ENCODE measurements at regions not wholly inside any gene's neighbourhood (a gene's known extent, or its start where the extent isn't known, plus 50 kb on each side); places are given as distances from the start of the nearest gene placed in this dataset.

GRCh38 chr20:46802722-46803121, 91.9 kb upstream of the EYA2 start:
- ChIA-PET CTCF (no interaction called here), POLR2A (no interaction called here)
- Mint-ChIP-seq H3K4me1 (ENCODE audit: low read depth) (no peaks in the 10 kb centered on the region), H3K9me3 (ENCODE audit: insufficient read depth) (no peaks in the 10 kb centered on the region), H3K4me3 (no peak overlapping the region), H3K27me3 (ENCODE audit: low read depth) (peaks cover 16% of the 10 kb centered on the region), H3K27ac (no peak overlapping the region), H3K36me3 (ENCODE audit: low read depth) (no peaks in the 10 kb centered on the region)
- DNase-seq (no peak), ATAC-seq (no peak)

- no peaks in the 10 kb centered on the region for H3K4me1 Mint-ChIP-seq (ENCODE audit: low read depth)
- no peak overlapping the region for H3K4me3 Mint-ChIP-seq
- H3K27ac Mint-ChIP-seq, result no peak overlapping the region
- H3K9me3 Mint-ChIP-seq (ENCODE audit: insufficient read depth), result no peaks in the 10 kb centered on the region
- POLR2A ChIA-PET, result interaction anchor here (0.6 kb wide), 1 partner anchor 24 kb away, joined by 3 read pairs; no protein-coding TSS in a partner anchor
- CTCF ChIA-PET, result no interaction called here
- DNase-seq, result no peak
- no peaks in the 10 kb centered on the region for H3K36me3 Mint-ChIP-seq (ENCODE audit: low read depth)
- ATAC-seq, result no peak
- peaks cover 16% of the 10 kb centered on the region for H3K27me3 Mint-ChIP-seq (ENCODE audit: low read depth)
Observed at GRCh38 chr20:46803123-46804020, 91.3 kb upstream of the EYA2 start.

GRCh38 chr20:46804126-46804525, 90.5 kb upstream of the EYA2 start:
- ChIA-PET CTCF (no interaction called here), POLR2A (no interaction called here)
- no peaks in the 10 kb centered on the region for H3K36me3 Mint-ChIP-seq (ENCODE audit: low read depth)
- DNase-seq (no peak), ATAC-seq (no peak)
- no peak overlapping the region for H3K27ac Mint-ChIP-seq
- no peaks in the 10 kb centered on the region for H3K4me1 Mint-ChIP-seq (ENCODE audit: low read depth)
- no peak overlapping the region for H3K4me3 Mint-ChIP-seq
- H3K27me3 Mint-ChIP-seq (ENCODE audit: low read depth), result peaks cover 16% of the 10 kb centered on the region
- no peaks in the 10 kb centered on the region for H3K9me3 Mint-ChIP-seq (ENCODE audit: insufficient read depth)

GRCh38 chr20:46805836-46806235, 88.8 kb upstream of the EYA2 start:
- CTCF ChIA-PET, result no interaction called here
- DNase-seq (no peak), ATAC-seq (no peak)
- POLR2A ChIA-PET, result no interaction called here
- no peaks in the 10 kb centered on the region for H3K36me3 Mint-ChIP-seq (ENCODE audit: low read depth)
- peaks cover 29% of the 10 kb centered on the region for H3K27me3 Mint-ChIP-seq (ENCODE audit: low read depth)
- H3K4me1 Mint-ChIP-seq (ENCODE audit: low read depth), result no peaks in the 10 kb centered on the region
- H3K27ac Mint-ChIP-seq, result no peak overlapping the region
- no peaks in the 10 kb centered on the region for H3K9me3 Mint-ChIP-seq (ENCODE audit: insufficient read depth)
- no peak overlapping the region for H3K4me3 Mint-ChIP-seq

- Mint-ChIP-seq H3K36me3 (ENCODE audit: low read depth) (no peaks in the 10 kb centered on the region), H3K4me1 (ENCODE audit: low read depth) (no peaks in the 10 kb centered on the region)
Observed at GRCh38 chr20:46807998-46808397, 86.6 kb upstream of the EYA2 start.

GRCh38 chr20:46808565-46808964, 86.1 kb upstream of the EYA2 start:
- ATAC-seq, result no peak
- ChIA-PET CTCF (no interaction called here), POLR2A (no interaction called here)
- no peaks in the 10 kb centered on the region for H3K9me3 Mint-ChIP-seq (ENCODE audit: insufficient read depth)
- H3K4me3 Mint-ChIP-seq, result no peak overlapping the region
- no peak for DNase-seq
- H3K27me3 Mint-ChIP-seq (ENCODE audit: low read depth), result peaks cover 33% of the 10 kb centered on the region
- no peaks in the 10 kb centered on the region for H3K36me3 Mint-ChIP-seq (ENCODE audit: low read depth)
- no peak overlapping the region for H3K27ac Mint-ChIP-seq
- H3K4me1 Mint-ChIP-seq (ENCODE audit: low read depth), result no peaks in the 10 kb centered on the region

More at GRCh38 chr20:46807998-46808397, 86.6 kb upstream of the EYA2 start:
- no peak overlapping the region for H3K4me3 Mint-ChIP-seq
- H3K9me3 Mint-ChIP-seq (ENCODE audit: insufficient read depth), result no peaks in the 10 kb centered on the region
- ATAC-seq (no peak), DNase-seq (no peak)
- ChIA-PET POLR2A (no interaction called here), CTCF (no interaction called here)
- H3K27ac Mint-ChIP-seq, result no peak overlapping the region
- H3K27me3 Mint-ChIP-seq (ENCODE audit: low read depth), result peaks cover 33% of the 10 kb centered on the region

- CTCF ChIA-PET, result no interaction called here
- no peak overlapping the region for H3K4me3 Mint-ChIP-seq
- H3K4me1 Mint-ChIP-seq (ENCODE audit: low read depth), result no peaks in the 10 kb centered on the region
- peaks cover 29% of the 10 kb centered on the region for H3K27me3 Mint-ChIP-seq (ENCODE audit: low read depth)
- H3K27ac Mint-ChIP-seq, result no peak overlapping the region
- DNase-seq (no peak), ATAC-seq (no peak)
- H3K9me3 Mint-ChIP-seq (ENCODE audit: insufficient read depth), result no peaks in the 10 kb centered on the region
- H3K36me3 Mint-ChIP-seq (ENCODE audit: low read depth), result no peaks in the 10 kb centered on the region
- POLR2A ChIA-PET, result no interaction called here
Observed at GRCh38 chr20:46809706-46810360, 84.8 kb upstream of the EYA2 start.

- peaks cover 27% of the 10 kb centered on the region for H3K27me3 Mint-ChIP-seq (ENCODE audit: low read depth)
- ATAC-seq (no peak), DNase-seq (no peak)
- H3K27ac Mint-ChIP-seq, result no peak overlapping the region
- no peaks in the 10 kb centered on the region for H3K4me1 Mint-ChIP-seq (ENCODE audit: low read depth)
- ChIA-PET CTCF (no interaction called here), POLR2A (no interaction called here)
- no peak overlapping the region for H3K4me3 Mint-ChIP-seq
- no peaks in the 10 kb centered on the region for H3K36me3 Mint-ChIP-seq (ENCODE audit: low read depth)
- no peaks in the 10 kb centered on the region for H3K9me3 Mint-ChIP-seq (ENCODE audit: insufficient read depth)
Observed at GRCh38 chr20:46810448-46811223, 84.0 kb upstream of the EYA2 start.

- H3K27me3 Mint-ChIP-seq (ENCODE audit: low read depth), result peaks cover 27% of the 10 kb centered on the region
- no peaks in the 10 kb centered on the region for H3K9me3 Mint-ChIP-seq (ENCODE audit: insufficient read depth)
- H3K36me3 Mint-ChIP-seq (ENCODE audit: low read depth), result no peaks in the 10 kb centered on the region
- ATAC-seq (no peak), DNase-seq (no peak)
- H3K27ac Mint-ChIP-seq, result no peak overlapping the region
- H3K4me3 Mint-ChIP-seq, result no peak overlapping the region
- ChIA-PET CTCF (no interaction called here), POLR2A (no interaction called here)
- H3K4me1 Mint-ChIP-seq (ENCODE audit: low read depth), result no peaks in the 10 kb centered on the region
Observed at GRCh38 chr20:46811224-46812084, 83.2 kb upstream of the EYA2 start.

- Mint-ChIP-seq H3K36me3 (ENCODE audit: low read depth) (no peaks in the 10 kb centered on the region), H3K4me1 (ENCODE audit: low read depth) (no peaks in the 10 kb centered on the region), H3K9me3 (ENCODE audit: insufficient read depth) (no peaks in the 10 kb centered on the region), H3K27me3 (ENCODE audit: low read depth) (peaks cover 42% of the 10 kb centered on the region), H3K27ac (no peak overlapping the region), H3K4me3 (no peak overlapping the region)
- ChIA-PET POLR2A (interaction anchor here (0.5 kb wide), 1 partner anchor 347 kb away, joined by 3 read pairs; no protein-coding TSS in a partner anchor), CTCF (no interaction called here)
- DNase-seq, result no peak
- ATAC-seq, result no peak
Observed at GRCh38 chr20:46814366-46815232, 80.0 kb upstream of the EYA2 start.

- no peaks in the 10 kb centered on the region for H3K9me3 Mint-ChIP-seq (ENCODE audit: insufficient read depth)
- H3K4me1 Mint-ChIP-seq (ENCODE audit: low read depth), result no peaks in the 10 kb centered on the region
- H3K36me3 Mint-ChIP-seq (ENCODE audit: low read depth), result no peaks in the 10 kb centered on the region
- peaks cover 33% of the 10 kb centered on the region for H3K27me3 Mint-ChIP-seq (ENCODE audit: low read depth)
- DNase-seq (no peak), ATAC-seq (no peak)
- no peak overlapping the region for H3K4me3 Mint-ChIP-seq
- no peak overlapping the region for H3K27ac Mint-ChIP-seq
- POLR2A ChIA-PET, result no interaction called here
- CTCF ChIA-PET, result no interaction called here
Observed at GRCh38 chr20:46816097-46816496, 78.5 kb upstream of the EYA2 start.
